HG03139 (cell line): ENCODE measurements at regions not wholly inside any gene's neighbourhood (a gene's known extent, or its start where the extent isn't known, plus 50 kb on each side); places are given as distances from the start of the nearest gene placed in this dataset.
"Not testable (repeated sequence)": the region's sequence is repeated elsewhere in the genome, so short reads cannot be mapped to it uniquely, and the experiment has no call there.

Experiments used
- ATAC-seq: cut with Tn5 transposase; IDR thresholded peaks from one replicate; pipeline ENCODE4 v1.9.1; 2021; ENCODE audit not compliant: unreplicated experiment

DNA sequence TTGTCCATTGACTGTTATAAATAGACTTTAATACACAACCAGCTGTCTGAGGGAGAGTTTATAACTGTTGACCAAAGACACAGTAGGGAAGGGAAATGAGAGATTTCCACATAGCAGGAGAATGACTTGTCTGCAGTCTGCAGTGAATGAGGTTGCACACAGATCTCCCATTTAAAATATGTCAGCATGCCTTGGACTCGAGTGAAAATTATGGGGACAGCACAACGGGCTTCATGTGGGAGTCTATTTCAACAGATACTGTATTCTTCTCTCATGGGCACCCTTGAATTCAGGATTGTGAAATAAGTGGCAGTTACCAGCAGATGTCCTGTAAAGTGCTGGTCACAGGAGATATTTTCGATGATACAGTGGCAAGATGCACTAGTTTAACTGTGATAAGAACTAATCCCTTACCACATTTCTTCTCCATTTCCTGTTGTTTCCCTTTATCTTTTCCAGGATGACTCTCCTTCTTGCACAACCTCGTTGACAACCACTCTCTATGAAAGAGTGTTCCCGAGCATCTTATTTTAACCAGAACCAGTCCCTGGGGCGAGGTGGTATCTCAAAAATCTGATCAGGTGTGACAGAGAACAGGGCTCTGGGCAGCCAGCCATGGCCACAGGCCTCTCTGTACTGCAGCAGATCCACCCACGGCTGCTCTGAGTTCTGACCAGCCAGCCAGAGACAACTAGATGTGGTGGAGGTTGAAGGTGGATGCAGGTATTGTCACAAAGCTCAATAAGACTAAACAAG lies 51.5 kb upstream of the MAP3K1 start:
- ATAC-seq = no peak

GRCh38 chr5:56763182-56763581 lies 52.2 kb upstream of the MAP3K1 start:
- no peak for ATAC-seq

- no peak for ATAC-seq
Observed at GRCh38 chr5:56761151-56761885, 54.0 kb upstream of the MAP3K1 start.

GRCh38 chr5:56760723-56761122 lies 54.6 kb upstream of the MAP3K1 start:
- no peak for ATAC-seq

DNA sequence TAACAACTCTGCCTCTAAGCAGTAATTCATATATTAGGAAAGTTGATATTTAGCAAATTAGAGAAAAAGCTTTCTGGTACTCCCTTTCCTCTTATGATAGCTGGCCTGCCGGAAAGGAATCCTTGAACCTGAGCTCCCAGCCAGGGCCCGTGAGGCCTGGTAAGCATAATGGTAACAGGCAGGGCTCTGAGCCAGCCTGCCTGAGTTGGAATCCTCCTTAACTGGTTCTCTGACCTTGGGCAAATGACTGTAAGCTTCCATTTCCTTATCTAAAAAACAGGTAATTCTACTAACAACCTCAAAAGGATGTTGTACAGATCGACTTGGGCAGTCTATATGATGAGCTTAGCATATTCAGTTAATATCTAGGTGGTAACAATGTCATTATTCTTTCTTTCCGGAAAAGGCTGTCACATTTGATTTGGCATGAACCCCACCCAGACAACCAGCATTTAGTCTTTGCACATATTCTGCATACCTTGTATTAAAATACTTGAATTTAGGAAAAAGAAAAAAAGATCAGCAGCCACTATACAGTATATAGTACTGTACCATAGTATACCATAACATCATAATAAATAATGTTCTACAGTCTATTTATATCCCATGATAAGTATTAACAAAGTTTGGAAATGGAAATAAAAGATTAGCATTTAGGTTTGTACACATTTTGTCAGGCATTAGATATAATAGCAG lies 55.7 kb upstream of the MAP3K1 start:
- no peak for ATAC-seq

DNA sequence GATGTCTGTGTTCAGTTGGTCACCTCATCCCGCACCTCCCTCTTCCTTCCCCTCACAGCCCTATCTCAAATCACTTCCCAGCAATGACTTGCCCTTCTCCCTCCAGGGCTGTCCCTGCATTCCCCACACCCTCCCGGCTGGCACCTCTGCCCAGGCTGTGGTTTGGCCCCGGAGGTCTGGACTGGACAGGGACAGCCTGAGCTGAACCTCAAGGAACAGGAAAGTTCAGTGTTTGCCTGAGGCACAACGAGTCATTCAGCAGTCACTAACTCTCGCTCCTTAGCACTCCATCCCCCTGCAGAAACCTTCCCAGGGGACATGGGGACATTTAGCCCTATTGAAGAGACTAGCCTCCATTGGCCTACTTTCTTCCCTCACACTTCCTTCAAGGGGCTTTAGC lies 58.3 kb upstream of the MAP3K1 start:
- ATAC-seq = no peak

DNA sequence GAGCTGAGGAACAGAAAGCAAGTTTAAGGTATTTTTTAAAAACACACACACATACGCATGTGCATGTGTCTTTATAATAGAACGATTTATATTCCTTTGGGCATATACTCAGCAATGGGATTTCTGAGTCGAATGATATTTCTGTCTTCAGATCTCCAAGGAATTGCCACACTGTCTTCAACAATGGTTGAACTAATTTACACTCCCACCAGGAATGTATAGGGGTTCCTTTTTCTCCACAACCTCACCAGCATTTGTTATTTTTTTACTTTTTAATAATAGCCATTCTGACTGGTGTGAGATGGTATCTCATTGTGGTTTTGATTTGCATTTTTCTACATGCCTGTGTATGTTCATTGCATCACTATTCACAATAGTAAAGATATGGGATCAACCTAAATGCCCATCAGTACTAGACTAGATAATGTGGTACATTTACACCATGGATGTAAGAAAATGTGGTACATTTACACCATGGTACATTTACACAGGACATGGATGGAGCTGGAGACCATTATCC lies 60.3 kb upstream of the MAP3K1 start:
- ATAC-seq = no peak

DNA sequence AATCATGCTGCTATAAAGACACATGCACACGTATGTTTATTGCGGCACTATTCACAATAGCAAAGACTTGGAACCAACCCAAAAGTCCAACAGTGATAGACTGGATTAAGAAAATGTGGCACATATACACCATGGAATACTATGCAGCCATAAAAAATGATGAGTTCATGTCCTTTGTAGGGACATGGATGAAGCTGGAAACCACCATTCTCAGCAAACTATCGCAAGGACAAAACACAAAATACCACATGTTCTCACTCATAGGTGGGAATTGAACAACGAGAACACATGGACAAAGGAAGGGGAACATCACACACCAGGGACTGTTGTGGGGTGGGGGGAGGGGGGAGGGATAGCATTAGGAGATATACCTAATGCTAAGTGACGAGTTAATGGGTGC lies 61.8 kb upstream of the MAP3K1 start:
- ATAC-seq = not testable (repeated sequence)

- no peak for ATAC-seq
Observed at GRCh38 chr5:56751572-56752313, 63.6 kb upstream of the MAP3K1 start.

DNA sequence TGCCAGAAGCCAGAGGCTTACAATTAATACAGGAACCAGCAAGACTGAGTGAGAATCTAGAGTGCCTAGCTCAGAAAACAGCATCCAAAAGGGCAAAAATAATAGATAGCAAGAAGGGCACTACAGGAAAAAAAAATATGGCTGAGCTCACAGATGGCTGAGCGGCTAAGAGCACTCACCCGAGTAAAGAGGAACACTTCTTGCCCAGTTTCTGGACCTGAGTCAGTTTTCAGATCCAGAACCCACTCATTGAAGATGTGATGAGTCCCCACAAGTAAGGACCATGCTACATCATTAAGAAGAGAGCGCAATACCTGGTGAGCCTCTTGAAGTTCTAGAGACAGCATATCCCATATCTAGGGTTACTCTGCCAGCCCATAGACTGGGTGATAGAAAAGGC lies 65.5 kb upstream of the MAP3K1 start:
- ATAC-seq = no peak

DNA sequence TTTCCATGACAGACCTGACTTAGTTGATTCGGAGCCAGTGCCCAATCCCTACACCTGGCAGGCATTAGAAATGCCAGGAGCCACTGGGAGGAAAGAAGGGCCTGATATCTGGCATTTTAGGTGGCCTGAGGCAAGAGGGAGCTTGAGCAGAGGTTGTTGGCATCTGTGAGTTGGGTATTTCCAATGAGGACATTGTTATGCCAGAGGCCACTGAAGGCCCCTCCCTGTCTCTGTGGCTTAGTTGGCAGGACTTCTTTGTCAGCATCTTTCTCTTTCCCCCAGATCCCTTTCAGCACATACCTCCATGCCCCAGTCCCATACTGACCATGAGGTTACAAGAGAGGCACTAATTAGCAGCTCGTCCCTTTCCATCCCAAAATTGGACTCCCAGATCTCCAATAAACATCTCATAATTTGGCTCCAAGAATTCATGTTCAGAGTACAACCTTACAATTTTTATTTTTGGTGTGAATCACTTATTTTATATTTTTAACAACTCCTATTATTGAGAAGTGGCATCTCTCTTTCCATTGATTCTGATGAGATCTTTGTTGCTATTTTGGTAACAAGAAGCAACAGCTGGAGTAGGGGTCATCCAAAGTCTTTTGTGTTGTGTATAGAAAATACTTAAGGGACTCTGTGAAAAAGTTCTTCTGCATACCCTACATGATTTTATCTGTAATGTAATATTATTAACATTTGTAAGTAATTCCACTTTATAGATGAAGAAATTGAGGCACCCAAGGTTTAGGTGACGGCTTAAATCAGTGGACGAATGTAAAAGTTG lies 68.6 kb upstream of the MAP3K1 start:
- no peak for ATAC-seq

- no peak for ATAC-seq
Observed at GRCh38 chr5:56745864-56746263, 69.5 kb upstream of the MAP3K1 start.

GRCh38 chr5:56740868-56741267 lies 74.5 kb upstream of the MAP3K1 start:
- ATAC-seq = no peak

GRCh38 chr5:56739990-56740389 lies 75.4 kb upstream of the MAP3K1 start:
- no peak for ATAC-seq

DNA sequence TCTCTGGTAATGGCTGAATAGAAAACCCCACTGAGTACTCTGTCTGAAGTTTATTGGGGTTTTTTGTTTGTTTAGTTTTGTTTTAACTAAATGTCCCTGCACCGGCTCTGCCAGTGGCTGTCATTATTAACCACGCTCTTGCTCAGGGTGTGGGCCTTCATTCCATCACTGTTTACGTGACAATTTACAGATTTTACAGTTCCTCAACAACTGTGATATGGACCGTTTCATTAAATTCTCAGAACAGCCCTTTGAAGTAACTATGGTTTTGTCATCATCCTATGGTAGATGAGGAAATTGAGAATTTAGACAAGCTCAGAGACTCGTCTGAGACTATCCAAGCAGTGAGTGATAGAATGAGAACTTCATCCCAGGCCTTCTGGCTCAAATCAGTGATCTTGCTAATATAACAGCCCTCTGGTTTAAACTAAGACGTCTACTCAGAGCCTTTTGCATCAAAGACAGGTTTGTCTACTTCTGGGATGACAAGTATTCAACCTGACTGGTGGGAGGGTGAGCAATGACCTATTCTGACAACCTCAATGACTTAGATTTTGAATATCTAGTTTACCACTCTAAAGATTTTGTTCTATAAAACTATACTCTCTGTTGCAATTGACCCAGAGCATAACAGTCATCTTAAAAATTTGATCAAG lies 77.3 kb upstream of the MAP3K1 start:
- ATAC-seq = no peak

- ATAC-seq = no peak
Observed at GRCh38 chr5:56737002-56737621, 78.2 kb upstream of the MAP3K1 start.

DNA sequence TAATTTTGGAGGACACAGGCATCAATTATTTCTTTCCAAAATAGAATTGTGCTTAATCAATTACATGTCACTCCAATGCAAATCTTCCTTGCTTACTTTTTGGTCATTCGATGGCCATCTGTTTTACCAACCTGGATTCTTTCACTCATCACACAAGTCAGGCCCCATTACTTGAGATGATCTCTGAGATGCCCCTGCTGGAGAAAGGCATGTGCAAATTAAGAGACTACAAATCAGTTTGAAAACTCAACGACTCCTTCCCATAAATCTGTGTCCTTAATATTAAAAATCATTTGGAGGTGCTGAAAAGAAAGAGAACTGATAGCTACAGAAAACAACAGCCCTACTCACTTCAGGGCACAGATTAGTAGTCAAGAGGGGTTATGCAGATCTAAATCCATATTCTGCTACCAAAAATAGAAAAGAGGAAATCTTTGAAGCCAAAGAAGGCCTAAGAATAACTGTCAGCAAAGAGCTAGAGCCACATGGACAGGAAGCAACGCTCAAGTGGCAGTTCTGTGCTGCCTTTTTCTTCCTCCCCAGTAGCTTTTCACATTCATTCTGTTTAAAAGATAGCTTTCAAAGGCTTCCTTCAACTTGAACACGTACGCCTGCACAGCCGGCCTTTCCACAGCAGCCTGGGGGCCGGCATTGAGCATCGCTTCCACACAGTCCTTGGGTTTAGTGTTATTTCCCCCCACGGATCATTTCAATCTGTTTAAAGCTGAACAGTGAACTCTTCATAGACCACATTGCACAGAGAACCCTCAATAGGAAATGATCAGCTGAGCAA lies 79.3 kb upstream of the MAP3K1 start:
- no peak for ATAC-seq

- no peak for ATAC-seq
Observed at GRCh38 chr5:56734091-56734694, 81.2 kb upstream of the MAP3K1 start.
